H1 (cell line): ENCODE measurements at regions not wholly inside any gene's neighbourhood (a gene's known extent, or its start where the extent isn't known, plus 50 kb on each side); places are given as distances from the start of the nearest gene placed in this dataset.

Experiments used
- CTCF ChIA-PET: fragments of 300-600 bp; sonication (Branson Sonifier 250); formaldehyde crosslinking; loops from one replicate; lab custom pipeline; 2021; ENCODE audit not compliant: partially characterized antibody; lab: Charles Lee
- POLR2A ChIA-PET: fragments of 300-600 bp; sonication (Branson Sonifier 250); formaldehyde crosslinking; loops from one replicate; lab custom pipeline; 2021; ENCODE audit warnings: inconsistent platforms; ENCODE audit not compliant: partially characterized antibody; lab: Charles Lee
- DNase-seq, 2 experiments: peaks; one replicate each; pipeline versions ENCODE4 v3.0.0 to v3.0.0-alpha.2; 2010 to 2022; ENCODE audit warnings: low spot score in 2 of 2, low read depth in 1 of 2, mixed read lengths in 1 of 2
- FAIRE-seq: peaks from 2 replicates; lab custom pipeline; 2011; peaks lifted over from hg19 to GRCh38; lab: Jason Lieb, UNC
- H2AFZ ChIP-seq: 2 replicates; pipeline ENCODE4 v1.8.1; 2012; ENCODE audit warnings: low read length, inconsistent platforms
- H2AK5ac ChIP-seq: 2 replicates; pipeline ENCODE4 v1.6.1; 2013; ENCODE audit warnings: low read depth, low read length
- H2BK120ac ChIP-seq: replicated peaks from 2 replicates; pipeline ENCODE3; 2013; ENCODE audit warnings: low read depth, low read length, inconsistent platforms
- H2BK12ac ChIP-seq: 2 replicates; pipeline ENCODE4 v1.6.1; 2013; ENCODE audit warnings: low read depth, low read length
- H2BK15ac ChIP-seq: 2 replicates; pipeline ENCODE4 v1.6.1; 2013; ENCODE audit warnings: low read length
- H2BK20ac ChIP-seq: 2 replicates; pipeline ENCODE4 v1.6.1; 2013; ENCODE audit warnings: low read length
- H2BK5ac ChIP-seq: 2 replicates; pipeline ENCODE4 v1.6.1; 2013; ENCODE audit warnings: low read depth, low read length
- H3K14ac ChIP-seq: 2 replicates; pipeline ENCODE4 v1.6.1; 2013; ENCODE audit warnings: inconsistent platforms; ENCODE audit not compliant: insufficient read length
- H3K18ac ChIP-seq: 2 replicates; pipeline ENCODE4 v1.6.1; 2013; ENCODE audit warnings: low read length; ENCODE audit errors: extremely low read depth
- H3K23ac ChIP-seq: 2 replicates; pipeline ENCODE4 v1.6.1; 2013; ENCODE audit warnings: inconsistent platforms; ENCODE audit not compliant: insufficient read length
- H3K23me2 ChIP-seq: 2 replicates; pipeline ENCODE4 v1.6.1; 2013; ENCODE audit warnings: low read depth, low read length
- H3K27ac ChIP-seq: 2 replicates; pipeline ENCODE4 v1.6.1; 2011; ENCODE audit warnings: low read depth, low read length, inconsistent platforms
- H3K27me3 ChIP-seq, 4 experiments: replicated peaks in 1 of 4; 1 replicate in 1 of 4; 2 replicates in 3 of 4; pipeline versions ENCODE4 v1.6.1 to v1.8.1; 2011 to 2013; ENCODE audit warnings: low read length in 3 of 4, mild to moderate bottlenecking in 3 of 4, inconsistent platforms in 2 of 4, mixed read lengths in 2 of 4, moderate library complexity in 1 of 4; ENCODE audit not compliant: control insufficient read depth in 3 of 4, insufficient read depth in 3 of 4; ENCODE audit errors: extremely low read depth in 1 of 4
- H3K36me3 ChIP-seq, 4 experiments: 2 replicates each; pipeline versions ENCODE4 v1.6.1 to v1.8.1; 2011 to 2013; ENCODE audit warnings: mild to moderate bottlenecking in 4 of 4, low read length in 3 of 4, moderate library complexity in 2 of 4, control low read depth in 1 of 4, inconsistent platforms in 1 of 4; ENCODE audit not compliant: insufficient read depth in 4 of 4, control insufficient read depth in 2 of 4
- H3K4ac ChIP-seq: replicated peaks from 2 replicates; pipeline ENCODE3; 2013; ENCODE audit warnings: low read length, low read depth, mixed read lengths, inconsistent platforms; ENCODE audit not compliant: insufficient read length
- H3K4me1 ChIP-seq, 4 experiments: replicated peaks in 1 of 4; 1 replicate in 1 of 4; 2 replicates in 3 of 4; pipeline versions ENCODE4 v1.6.1 to v1.8.1; 2011 to 2013; ENCODE audit warnings: low read length in 3 of 4, inconsistent platforms in 2 of 4, mixed read lengths in 1 of 4; ENCODE audit not compliant: insufficient read depth in 4 of 4, control insufficient read depth in 3 of 4
- H3K4me2 ChIP-seq, 2 experiments: 2 replicates each; pipeline versions ENCODE4 v1.6.1 to v1.8.1; 2011 to 2013; ENCODE audit warnings: low read depth in 2 of 2, low read length in 2 of 2, control low read depth in 1 of 2, inconsistent platforms in 1 of 2, mild to moderate bottlenecking in 1 of 2; ENCODE audit not compliant: insufficient read depth in 1 of 2
- H3K4me3 ChIP-seq, 4 experiments: fragments of 200-600, 300-600 bp in 1 of 4; sonication (generic), shearing (Covaris generic), sonication (Bioruptor Twin) in 1 of 4; 2 replicates each; pipeline versions ENCODE4 v1.5.1 to v1.8.1; 2011 to 2016; ENCODE audit warnings: low read length in 4 of 4, low read depth in 3 of 4, control low read depth in 2 of 4, inconsistent platforms in 2 of 4, mild to moderate bottlenecking in 2 of 4, mixed read lengths in 1 of 4, moderate library complexity in 1 of 4; ENCODE audit not compliant: insufficient read depth in 2 of 4; ENCODE audit errors: extremely low read depth in 1 of 4
- H3K56ac ChIP-seq: replicated peaks from 2 replicates; pipeline ENCODE3; 2013; ENCODE audit warnings: low read depth, mild to moderate bottlenecking, mixed read lengths, low read length, inconsistent platforms; ENCODE audit not compliant: insufficient read length
- H3K79me1 ChIP-seq: 2 replicates; pipeline ENCODE4 v1.6.1; 2013; ENCODE audit warnings: low read depth, low read length, control low read depth
- H3K79me2 ChIP-seq, 2 experiments: 2 replicates each; pipeline versions ENCODE4 v1.6.1 to v1.8.1; 2012 to 2013; ENCODE audit warnings: low read length in 2 of 2, mild to moderate bottlenecking in 2 of 2, inconsistent platforms in 1 of 2; ENCODE audit not compliant: insufficient read depth in 2 of 2, control insufficient read depth in 1 of 2
- H3K9ac ChIP-seq, 4 experiments: replicated peaks in 1 of 4; 1 replicate in 1 of 4; 2 replicates in 3 of 4; pipeline versions ENCODE4 v1.6.1 to v1.8.1; 2011 to 2013; ENCODE audit warnings: low read depth in 3 of 4, low read length in 3 of 4, control low read depth in 2 of 4, mild to moderate bottlenecking in 2 of 4, moderate library complexity in 2 of 4, inconsistent platforms in 1 of 4; ENCODE audit errors: extremely low read depth in 1 of 4
- H3K9me3 ChIP-seq, 2 experiments: 2 replicates each; pipeline versions ENCODE4 v1.6.1 to v1.8.1; 2012 to 2013; ENCODE audit warnings: mild to moderate bottlenecking in 2 of 2, moderate library complexity in 2 of 2, control low read depth in 1 of 2, inconsistent platforms in 1 of 2, low read depth in 1 of 2, low read length in 1 of 2, mixed read lengths in 1 of 2; ENCODE audit not compliant: insufficient read depth in 2 of 2
- H4K20me1 ChIP-seq, 2 experiments: replicated peaks in 1 of 2; 2 replicates each; pipeline versions ENCODE3 to v1.8.1; 2011 to 2013; ENCODE audit warnings: inconsistent platforms in 2 of 2, low read length in 2 of 2, mild to moderate bottlenecking in 1 of 2; ENCODE audit not compliant: insufficient read depth in 2 of 2, control insufficient read depth in 1 of 2
- H4K5ac ChIP-seq: 2 replicates; pipeline ENCODE4 v1.6.1; 2013; ENCODE audit warnings: low read length, low read depth, mixed read lengths, inconsistent platforms; ENCODE audit not compliant: insufficient read length
- H4K8ac ChIP-seq: 2 replicates; pipeline ENCODE4 v1.8.0; 2013; ENCODE audit warnings: mild to moderate bottlenecking, moderate library complexity, low read length, inconsistent platforms; ENCODE audit not compliant: insufficient read depth; ENCODE audit errors: extremely low read depth
- H4K91ac ChIP-seq: replicated peaks from 2 replicates; pipeline ENCODE3; 2013; ENCODE audit warnings: low read length, mixed read lengths, inconsistent platforms; ENCODE audit not compliant: insufficient read length
- ASH2L ChIP-seq: fragments of 200-600, 300-600 bp; sonication (generic); IDR thresholded peaks from one replicate; pipeline ENCODE4 v1.7.1; 2017; ENCODE audit warnings: low read length
- BCL11A ChIP-seq, 2 experiments: IDR thresholded peaks; one replicate each; pipeline ENCODE4 v1.6.1; 2011; ENCODE audit warnings: low read depth in 2 of 2, low read length in 2 of 2, mild to moderate bottlenecking in 2 of 2
- BRCA1 ChIP-seq: IDR thresholded peaks from 2 replicates; pipeline ENCODE4 v1.6.1; 2012; ENCODE audit warnings: low read depth, low read length, improper control_type of control experiment
- CBX8 ChIP-seq: fragments of 300-800, 300-1000 bp; sonication (generic); IDR thresholded peaks from 2 replicates; pipeline ENCODE4 v1.7.1; 2016; ENCODE audit warnings: low read depth, low read length, borderline replicate concordance
- CHD1 ChIP-seq: IDR thresholded peaks from 2 replicates; pipeline ENCODE4 v1.6.1; 2012; ENCODE audit warnings: low read depth, low read length, improper control_type of control experiment
- EZH2 ChIP-seq: fragments of 200-600 bp; sonication (generic); IDR thresholded peaks from 2 replicates; pipeline ENCODE4 v1.7.1; 2012; ENCODE audit warnings: low read depth, mild to moderate bottlenecking, moderate library complexity, low read length, inconsistent platforms; ENCODE audit not compliant: severe bottlenecking
- FOSL1 ChIP-seq: IDR thresholded peaks from 2 replicates; pipeline ENCODE4 v1.6.1; 2011; ENCODE audit warnings: mild to moderate bottlenecking, low read depth, low read length, moderate library complexity; ENCODE audit not compliant: insufficient read depth
- HDAC2 ChIP-seq, 2 experiments: fragments of 300-600 bp in 1 of 2; sonication (generic) in 1 of 2; IDR thresholded peaks; 2 replicates each; pipeline ENCODE4 v1.6.1; 2011 to 2012; ENCODE audit warnings: low read depth in 2 of 2, low read length in 2 of 2, mild to moderate bottlenecking in 2 of 2, moderate library complexity in 2 of 2, borderline replicate concordance in 1 of 2, inconsistent platforms in 1 of 2
- JUN ChIP-seq: IDR thresholded peaks from 2 replicates; pipeline ENCODE4 v1.6.1; 2011; ENCODE audit warnings: low read depth, mild to moderate bottlenecking, improper control_type of control experiment, low read length
- KDM1A ChIP-seq: fragments of 200-600, 300-600 bp; sonication (generic); IDR thresholded peaks from 2 replicates; pipeline ENCODE4 v1.7.1; 2016; ENCODE audit warnings: mild to moderate bottlenecking, low read length, borderline replicate concordance
- SIX5 ChIP-seq: IDR thresholded peaks from 2 replicates; pipeline ENCODE4 v1.6.1; 2011; ENCODE audit warnings: mild to moderate bottlenecking, low read depth, low read length
- SRF ChIP-seq: IDR thresholded peaks from 2 replicates; pipeline ENCODE4 v1.6.1; 2011; ENCODE audit warnings: mild to moderate bottlenecking, low read depth, low read length, moderate library complexity
- TAF7 ChIP-seq: optimal IDR thresholded peaks from 2 replicates; pipeline ENCODE3; 2011; ENCODE audit warnings: low read depth, mild to moderate bottlenecking, inconsistent platforms, low read length, moderate library complexity, borderline replicate concordance
- ZNF274 ChIP-seq: IDR thresholded peaks from 2 replicates; pipeline ENCODE4 v1.7.0; 2012; ENCODE audit warnings: low read length, borderline replicate concordance; ENCODE audit errors: extremely low read depth
- WGBS, 2 experiments: shearing (Covaris generic) in 1 of 2; methylation state at CpG; one replicate each; pipeline versions ENCODE4 v1.1.6 to v1.1.7; 2013 to 2015; ENCODE audit warnings: low lambda C conversion rate in 2 of 2, mixed read lengths in 2 of 2, inconsistent platforms in 1 of 2, low coverage in 1 of 2, missing lambda C conversion rate in 1 of 2; ENCODE audit not compliant: insufficient replicate concordance in 2 of 2, insufficient coverage in 1 of 2, insufficient read length in 1 of 2; ENCODE audit errors: extremely low coverage in 1 of 2, missing lambda C conversion rate in 1 of 2; 5-methylcytosine and 5-hydroxymethylcytosine counted together
- TF ChIP-seq, protein P1 (sequence below): IDR thresholded peaks from 2 replicates; pipeline ENCODE4 v1.6.1; 2012; ENCODE audit warnings: inconsistent platforms

DNA sequence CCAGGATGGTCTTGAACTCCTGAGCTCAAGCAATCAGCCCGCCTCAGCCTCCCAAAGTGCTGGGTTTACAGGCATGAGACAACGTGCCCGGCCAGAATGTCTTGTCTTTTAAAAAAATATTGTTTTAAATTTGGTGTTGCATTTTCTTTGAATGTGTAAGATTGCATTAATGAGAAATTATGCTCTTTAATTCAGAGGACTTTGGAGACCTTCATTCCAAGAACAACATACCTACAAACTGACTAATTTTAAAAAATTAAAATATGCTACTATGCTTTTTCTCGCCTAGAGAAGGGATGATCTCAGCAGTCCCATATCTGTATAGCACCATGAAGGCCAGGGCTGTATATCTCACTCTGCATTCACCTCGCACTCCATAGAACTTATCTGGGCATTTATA is 204.3 kb upstream of the SLC7A11 start:
- H3K27ac ChIP-seq, result no peak overlapping the region
- no peak for FAIRE-seq
- H3K36me3 ChIP-seq, result no peaks in the 10 kb centered on the region
- H2AK5ac ChIP-seq, result no peak overlapping the region
- H3K4me1 ChIP-seq, result no peaks in the 10 kb centered on the region
- no peak overlapping the region for H2BK5ac ChIP-seq
- DNase-seq, result no peak
- POLR2A ChIA-PET, result no interaction called here
- H3K4me2 ChIP-seq, result no peak overlapping the region
- no peaks in the 10 kb centered on the region for H3K79me1 ChIP-seq
- no peak overlapping the region for H3K18ac ChIP-seq
- no peak overlapping the region for H4K5ac ChIP-seq
- H3K9ac ChIP-seq, result no peak overlapping the region
- no peak overlapping the region for H3K4me3 ChIP-seq
- no peaks in the 10 kb centered on the region for H3K9me3 ChIP-seq
- no peak overlapping the region for H2BK12ac ChIP-seq
- H4K20me1 ChIP-seq, result no peaks in the 10 kb centered on the region
- H3K23me2 ChIP-seq, result no peaks in the 10 kb centered on the region
- no peak overlapping the region for H3K14ac ChIP-seq
- no peaks in the 10 kb centered on the region for H3K79me2 ChIP-seq
- H3K4ac ChIP-seq, result no peak overlapping the region
- CTCF ChIA-PET, result interaction anchor here (0.6 kb wide), 1 partner anchor 609 kb away, joined by 3 read pairs; no protein-coding TSS in a partner anchor
- H3K27me3 ChIP-seq, result no peaks in the 10 kb centered on the region
- H2BK15ac ChIP-seq, result no peak overlapping the region
- H3K56ac ChIP-seq, result no peak overlapping the region
- no peak overlapping the region for H4K91ac ChIP-seq
- no peak overlapping the region for H2BK120ac ChIP-seq
- no peak overlapping the region for H2AFZ ChIP-seq
- no peak overlapping the region for H3K23ac ChIP-seq
- 93% methylated on average over 5 of the region's 5 CpGs; no CpG with 5 or more reads in 1 of the 2 experiments for WGBS, 2 experiments
- no peak overlapping the region for H2BK20ac ChIP-seq
- no peak overlapping the region for H4K8ac ChIP-seq
- TF ChIP-seq SRF, result no peak
- TF ChIP-seq, protein P1, sequence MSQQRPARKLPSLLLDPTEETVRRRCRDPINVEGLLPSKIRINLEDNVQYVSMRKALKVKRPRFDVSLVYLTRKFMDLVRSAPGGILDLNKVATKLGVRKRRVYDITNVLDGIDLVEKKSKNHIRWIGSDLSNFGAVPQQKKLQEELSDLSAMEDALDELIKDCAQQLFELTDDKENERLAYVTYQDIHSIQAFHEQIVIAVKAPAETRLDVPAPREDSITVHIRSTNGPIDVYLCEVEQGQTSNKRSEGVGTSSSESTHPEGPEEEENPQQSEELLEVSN, result no peak
- TF ChIP-seq SIX5, result no peak
- TF ChIP-seq TAF7, result no peak
- no peak for TF ChIP-seq EZH2
- no peak for TF ChIP-seq CBX8
- no peak for TF ChIP-seq BCL11A (IDR thresholded peaks at IDR 0.05; ENCODE audit: low read depth in 2 of 2, low read length in 2 of 2)
- TF ChIP-seq FOSL1, result no peak
- TF ChIP-seq KDM1A, result no peak
- TF ChIP-seq ZNF274, result no peak
- no peak for TF ChIP-seq HDAC2 (IDR thresholded peaks at IDR 0.05; ENCODE audit: borderline replicate concordance in 1 of 2, low read depth in 2 of 2, low read length in 2 of 2)
- no peak for TF ChIP-seq CHD1
- no peak for TF ChIP-seq ASH2L
- TF ChIP-seq JUN, result no peak
- no peak for TF ChIP-seq BRCA1
